GM12878 (cell line): ENCODE measurements at regions not wholly inside any gene's neighbourhood (a gene's known extent, or its start where the extent isn't known, plus 50 kb on each side); places are given as distances from the start of the nearest gene placed in this dataset.

Source experiments
- EGR1 ChIP-seq, 2 experiments: IDR thresholded peaks; 1 replicate in 1 of 2; 2 replicates in 1 of 2; pipeline ENCODE4 v1.6.1; 2011 to 2012; ENCODE audit warnings: low read depth in 2 of 2, low read length in 2 of 2, borderline replicate concordance in 1 of 2, mild to moderate bottlenecking in 1 of 2, moderate library complexity in 1 of 2
- NFYA ChIP-seq: IDR thresholded peaks from 2 replicates; pipeline ENCODE4 v1.6.1; 2011; ENCODE audit warnings: low read depth, mild to moderate bottlenecking, low read length, improper control_type of control experiment, borderline replicate concordance
- TF ChIP-seq, protein P1 (sequence below): fragments of 450-650 bp; IDR thresholded peaks from 2 replicates; pipeline ENCODE4 v1.6.1; 2016; ENCODE audit warnings: mild to moderate bottlenecking
- TF ChIP-seq, protein P2 (sequence below): IDR thresholded peaks from 2 replicates; pipeline ENCODE4 v1.6.1; 2011; ENCODE audit warnings: mild to moderate bottlenecking, low read depth, low read length, moderate library complexity; ENCODE audit not compliant: insufficient replicate concordance
- TF ChIP-seq, protein P3 (sequence below), 3 experiments: IDR thresholded peaks in 2 of 3; conservative IDR thresholded peaks in 1 of 3; 2 replicates each; pipeline ENCODE4 v1.5.1; 2011; ENCODE audit warnings: low read depth in 3 of 3, low read length in 3 of 3, mild to moderate bottlenecking in 3 of 3, control low read depth in 2 of 3, moderate library complexity in 2 of 3, inconsistent platforms in 1 of 3, mixed read lengths in 1 of 3; ENCODE audit not compliant: control insufficient read depth in 2 of 3, insufficient read depth in 1 of 3; ENCODE audit errors: extremely low read depth in 1 of 3
- TF ChIP-seq, protein P4 (sequence below): fragments of 450-650 bp; IDR thresholded peaks from 2 replicates; pipeline ENCODE4 v1.6.1; 2017; ENCODE audit warnings: antibody characterized with exemption, mild to moderate bottlenecking, moderate library complexity

DNA sequence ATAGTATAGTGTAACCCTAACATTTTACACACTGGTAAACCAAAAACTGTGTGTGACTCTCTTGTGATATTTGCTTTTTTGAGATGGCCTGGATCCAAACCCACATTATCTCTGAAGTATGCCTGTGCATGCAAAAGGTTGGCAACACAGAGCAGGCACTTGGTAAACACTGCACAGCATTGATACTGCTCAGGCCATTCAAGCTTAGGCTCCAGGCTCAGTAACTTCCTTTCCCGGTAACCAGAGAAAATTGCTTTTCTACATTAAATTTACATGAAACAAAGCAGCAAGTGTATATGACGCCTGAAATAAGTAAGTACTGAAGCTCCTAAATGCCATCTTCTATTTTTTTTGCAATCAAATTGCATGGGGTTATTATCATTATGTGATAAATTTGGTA is 205.7 kb downstream of the EPM2A start:
- TF ChIP-seq, protein P1, sequence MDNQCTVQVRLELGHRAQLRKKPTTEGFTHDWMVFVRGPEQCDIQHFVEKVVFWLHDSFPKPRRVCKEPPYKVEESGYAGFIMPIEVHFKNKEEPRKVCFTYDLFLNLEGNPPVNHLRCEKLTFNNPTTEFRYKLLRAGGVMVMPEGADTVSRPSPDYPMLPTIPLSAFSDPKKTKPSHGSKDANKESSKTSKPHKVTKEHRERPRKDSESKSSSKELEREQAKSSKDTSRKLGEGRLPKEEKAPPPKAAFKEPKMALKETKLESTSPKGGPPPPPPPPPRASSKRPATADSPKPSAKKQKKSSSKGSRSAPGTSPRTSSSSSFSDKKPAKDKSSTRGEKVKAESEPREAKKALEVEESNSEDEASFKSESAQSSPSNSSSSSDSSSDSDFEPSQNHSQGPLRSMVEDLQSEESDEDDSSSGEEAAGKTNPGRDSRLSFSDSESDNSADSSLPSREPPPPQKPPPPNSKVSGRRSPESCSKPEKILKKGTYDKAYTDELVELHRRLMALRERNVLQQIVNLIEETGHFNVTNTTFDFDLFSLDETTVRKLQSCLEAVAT: no peak
- TF ChIP-seq NFYA (no peak), EGR1 (IDR thresholded peaks at IDR 0.05; ENCODE audit: borderline replicate concordance in 1 of 2, low read depth in 2 of 2, low read length in 2 of 2) (no peak)
- TF ChIP-seq, protein P2, sequence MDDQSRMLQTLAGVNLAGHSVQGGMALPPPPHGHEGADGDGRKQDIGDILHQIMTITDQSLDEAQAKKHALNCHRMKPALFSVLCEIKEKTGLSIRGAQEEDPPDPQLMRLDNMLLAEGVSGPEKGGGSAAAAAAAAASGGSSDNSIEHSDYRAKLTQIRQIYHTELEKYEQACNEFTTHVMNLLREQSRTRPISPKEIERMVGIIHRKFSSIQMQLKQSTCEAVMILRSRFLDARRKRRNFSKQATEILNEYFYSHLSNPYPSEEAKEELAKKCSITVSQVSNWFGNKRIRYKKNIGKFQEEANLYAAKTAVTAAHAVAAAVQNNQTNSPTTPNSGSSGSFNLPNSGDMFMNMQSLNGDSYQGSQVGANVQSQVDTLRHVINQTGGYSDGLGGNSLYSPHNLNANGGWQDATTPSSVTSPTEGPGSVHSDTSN: no peak
- TF ChIP-seq, protein P3, sequence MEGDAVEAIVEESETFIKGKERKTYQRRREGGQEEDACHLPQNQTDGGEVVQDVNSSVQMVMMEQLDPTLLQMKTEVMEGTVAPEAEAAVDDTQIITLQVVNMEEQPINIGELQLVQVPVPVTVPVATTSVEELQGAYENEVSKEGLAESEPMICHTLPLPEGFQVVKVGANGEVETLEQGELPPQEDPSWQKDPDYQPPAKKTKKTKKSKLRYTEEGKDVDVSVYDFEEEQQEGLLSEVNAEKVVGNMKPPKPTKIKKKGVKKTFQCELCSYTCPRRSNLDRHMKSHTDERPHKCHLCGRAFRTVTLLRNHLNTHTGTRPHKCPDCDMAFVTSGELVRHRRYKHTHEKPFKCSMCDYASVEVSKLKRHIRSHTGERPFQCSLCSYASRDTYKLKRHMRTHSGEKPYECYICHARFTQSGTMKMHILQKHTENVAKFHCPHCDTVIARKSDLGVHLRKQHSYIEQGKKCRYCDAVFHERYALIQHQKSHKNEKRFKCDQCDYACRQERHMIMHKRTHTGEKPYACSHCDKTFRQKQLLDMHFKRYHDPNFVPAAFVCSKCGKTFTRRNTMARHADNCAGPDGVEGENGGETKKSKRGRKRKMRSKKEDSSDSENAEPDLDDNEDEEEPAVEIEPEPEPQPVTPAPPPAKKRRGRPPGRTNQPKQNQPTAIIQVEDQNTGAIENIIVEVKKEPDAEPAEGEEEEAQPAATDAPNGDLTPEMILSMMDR (IDR thresholded peaks at IDR 0.05 in 2 of 3, conservative IDR thresholded peaks at IDR 0.05 in 1 of 3; ENCODE audit: control insufficient read depth in 2 of 3, extremely low read depth in 1 of 3, insufficient read depth in 1 of 3, low read depth in 3 of 3, low read length in 3 of 3): no peak
- TF ChIP-seq, protein P4, sequence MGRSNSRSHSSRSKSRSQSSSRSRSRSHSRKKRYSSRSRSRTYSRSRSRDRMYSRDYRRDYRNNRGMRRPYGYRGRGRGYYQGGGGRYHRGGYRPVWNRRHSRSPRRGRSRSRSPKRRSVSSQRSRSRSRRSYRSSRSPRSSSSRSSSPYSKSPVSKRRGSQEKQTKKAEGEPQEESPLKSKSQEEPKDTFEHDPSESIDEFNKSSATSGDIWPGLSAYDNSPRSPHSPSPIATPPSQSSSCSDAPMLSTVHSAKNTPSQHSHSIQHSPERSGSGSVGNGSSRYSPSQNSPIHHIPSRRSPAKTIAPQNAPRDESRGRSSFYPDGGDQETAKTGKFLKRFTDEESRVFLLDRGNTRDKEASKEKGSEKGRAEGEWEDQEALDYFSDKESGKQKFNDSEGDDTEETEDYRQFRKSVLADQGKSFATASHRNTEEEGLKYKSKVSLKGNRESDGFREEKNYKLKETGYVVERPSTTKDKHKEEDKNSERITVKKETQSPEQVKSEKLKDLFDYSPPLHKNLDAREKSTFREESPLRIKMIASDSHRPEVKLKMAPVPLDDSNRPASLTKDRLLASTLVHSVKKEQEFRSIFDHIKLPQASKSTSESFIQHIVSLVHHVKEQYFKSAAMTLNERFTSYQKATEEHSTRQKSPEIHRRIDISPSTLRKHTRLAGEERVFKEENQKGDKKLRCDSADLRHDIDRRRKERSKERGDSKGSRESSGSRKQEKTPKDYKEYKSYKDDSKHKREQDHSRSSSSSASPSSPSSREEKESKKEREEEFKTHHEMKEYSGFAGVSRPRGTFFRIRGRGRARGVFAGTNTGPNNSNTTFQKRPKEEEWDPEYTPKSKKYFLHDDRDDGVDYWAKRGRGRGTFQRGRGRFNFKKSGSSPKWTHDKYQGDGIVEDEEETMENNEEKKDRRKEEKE: no peak
